ENCODE measurements at regions not wholly inside any gene's neighbourhood (a gene's known extent, or its start where the extent isn't known, plus 50 kb on each side); places are given as distances from the start of the nearest gene placed in this dataset.
"Not testable (repeated sequence)": the region's sequence is repeated elsewhere in the genome, so short reads cannot be mapped to it uniquely, and the experiment has no call there.

DNA sequence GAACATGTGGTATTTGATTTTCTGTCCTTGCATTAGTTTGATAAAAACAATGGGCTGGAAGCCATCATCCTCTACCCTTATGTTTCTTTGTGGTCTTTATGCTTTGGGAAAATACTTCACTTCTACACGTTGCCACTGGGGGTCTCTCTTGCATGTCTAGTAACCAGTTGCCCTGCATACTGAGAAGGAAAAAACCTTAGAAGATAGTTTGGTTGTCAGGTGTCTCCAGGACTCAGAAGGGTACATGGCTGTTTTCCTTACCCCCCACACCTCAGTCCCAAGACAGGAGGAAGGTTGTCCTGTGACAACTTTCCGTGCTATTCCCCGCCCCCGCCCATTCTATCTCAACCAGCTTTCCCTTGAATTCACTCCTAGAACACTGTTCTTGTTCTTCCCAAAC, 62.1 kb upstream of the LANCL3 start:
- Histone ChIP-seq H3K9me3 (no peaks in the 10 kb centered on the region), H3K4me3 (no peak overlapping the region), H3K4me1 (no peaks in the 10 kb centered on the region), H3K27me3 (no peaks in the 10 kb centered on the region), H3K27ac (no peak overlapping the region), H3K36me3 (no peaks in the 10 kb centered on the region)
- ATAC-seq (peak; percentile 57), DNase-seq (no peak)
- TF ChIP-seq, protein P1, sequence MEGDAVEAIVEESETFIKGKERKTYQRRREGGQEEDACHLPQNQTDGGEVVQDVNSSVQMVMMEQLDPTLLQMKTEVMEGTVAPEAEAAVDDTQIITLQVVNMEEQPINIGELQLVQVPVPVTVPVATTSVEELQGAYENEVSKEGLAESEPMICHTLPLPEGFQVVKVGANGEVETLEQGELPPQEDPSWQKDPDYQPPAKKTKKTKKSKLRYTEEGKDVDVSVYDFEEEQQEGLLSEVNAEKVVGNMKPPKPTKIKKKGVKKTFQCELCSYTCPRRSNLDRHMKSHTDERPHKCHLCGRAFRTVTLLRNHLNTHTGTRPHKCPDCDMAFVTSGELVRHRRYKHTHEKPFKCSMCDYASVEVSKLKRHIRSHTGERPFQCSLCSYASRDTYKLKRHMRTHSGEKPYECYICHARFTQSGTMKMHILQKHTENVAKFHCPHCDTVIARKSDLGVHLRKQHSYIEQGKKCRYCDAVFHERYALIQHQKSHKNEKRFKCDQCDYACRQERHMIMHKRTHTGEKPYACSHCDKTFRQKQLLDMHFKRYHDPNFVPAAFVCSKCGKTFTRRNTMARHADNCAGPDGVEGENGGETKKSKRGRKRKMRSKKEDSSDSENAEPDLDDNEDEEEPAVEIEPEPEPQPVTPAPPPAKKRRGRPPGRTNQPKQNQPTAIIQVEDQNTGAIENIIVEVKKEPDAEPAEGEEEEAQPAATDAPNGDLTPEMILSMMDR (IDR thresholded peaks at IDR 0.05) = peak; percentile 32
- intact Hi-C loops (cut with DNase I) = no loop called here

DNA sequence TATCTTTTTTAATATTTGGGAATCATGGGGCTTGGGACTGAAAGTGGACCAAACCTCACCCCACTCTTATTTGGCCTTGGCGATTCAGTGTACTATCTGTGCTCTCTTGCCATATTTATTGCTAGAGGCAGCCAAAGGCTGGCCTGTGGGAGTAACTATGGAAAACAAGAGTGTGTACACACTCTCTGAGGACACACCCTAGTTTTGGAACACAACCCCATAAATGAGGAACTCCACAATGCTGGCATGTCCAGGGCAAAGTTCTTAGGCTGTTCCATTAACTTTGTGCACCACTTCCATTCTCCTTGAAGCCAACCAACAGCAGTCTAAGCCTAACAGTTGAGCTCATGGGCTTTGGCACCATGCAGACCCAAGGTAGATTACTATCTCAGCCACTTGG, 54.9 kb upstream of the LANCL3 start:
- ATAC-seq; intact Hi-C loops (cut with DNase I): not testable (repeated sequence)

DNA sequence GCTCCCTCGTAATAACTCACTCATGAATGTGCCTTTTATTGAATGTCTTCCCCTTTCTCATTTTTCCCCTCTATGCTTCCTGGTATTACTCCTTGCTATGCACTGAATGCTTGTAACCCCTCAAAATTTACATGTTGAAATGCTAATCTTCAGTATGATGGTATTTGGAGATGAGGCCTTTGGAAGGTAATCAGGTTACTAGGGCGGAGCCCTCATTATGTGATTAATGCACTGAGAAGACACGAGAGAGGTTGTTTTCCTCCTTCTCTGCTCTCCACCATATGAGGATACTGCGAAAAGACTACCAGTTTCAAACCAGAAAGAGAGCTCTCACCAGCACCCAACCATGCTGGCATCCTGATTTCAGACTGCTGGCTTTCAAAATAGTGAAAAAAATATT, 52.2 kb upstream of the LANCL3 start:
- H3K4me3 ChIP-seq; H3K9me3 ChIP-seq; H3K27ac ChIP-seq; H3K36me3 ChIP-seq; H3K27me3 ChIP-seq; intact Hi-C loops (cut with DNase I); DNase-seq; H3K4me1 ChIP-seq; ATAC-seq: not testable (repeated sequence)

More for the DNA sequence above, 54.9 kb upstream of the LANCL3 start:
- not testable (repeated sequence) for H3K27me3 ChIP-seq, H3K4me1 ChIP-seq, H3K36me3 ChIP-seq, H3K27ac ChIP-seq, DNase-seq, H3K9me3 ChIP-seq, H3K4me3 ChIP-seq

DNA sequence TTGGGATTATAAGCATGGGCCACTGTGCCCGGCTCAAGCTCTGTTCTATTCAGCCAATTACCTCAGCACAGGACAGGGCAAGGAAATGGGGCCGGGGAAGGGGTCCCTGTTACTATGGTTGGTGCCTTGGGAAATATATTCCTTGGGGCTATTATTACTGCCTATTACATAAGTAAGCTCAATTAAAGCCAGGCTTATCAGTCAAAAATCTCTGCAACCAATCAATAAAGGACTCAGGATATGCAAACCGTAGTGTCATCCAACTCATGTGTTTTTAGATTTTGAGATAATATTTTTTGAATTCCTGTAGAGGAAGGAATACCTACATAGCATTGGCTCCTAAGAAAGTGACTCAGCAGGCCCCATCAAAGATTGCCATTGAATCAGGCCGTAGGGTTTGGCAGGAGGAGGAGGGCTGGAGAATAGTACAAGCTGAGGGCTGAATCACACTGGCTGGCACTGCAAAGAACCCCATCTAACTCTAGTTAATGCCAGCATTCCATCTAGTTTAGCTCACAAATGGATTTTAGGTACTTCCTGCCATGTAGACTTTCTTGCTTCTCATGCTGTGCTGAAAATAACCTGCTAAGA, 50.5 kb upstream of the LANCL3 start:
- H3K4me3 ChIP-seq; H3K4me1 ChIP-seq; H3K27me3 ChIP-seq; DNase-seq; intact Hi-C loops (cut with DNase I); H3K27ac ChIP-seq; ATAC-seq; H3K36me3 ChIP-seq; H3K9me3 ChIP-seq: not testable (repeated sequence)
